ENCODE measurements at regions not wholly inside any gene's neighbourhood (a gene's known extent, or its start where the extent isn't known, plus 50 kb on each side); places are given as distances from the start of the nearest gene placed in this dataset.
"Not testable (repeated sequence)": the region's sequence is repeated elsewhere in the genome, so short reads cannot be mapped to it uniquely, and the experiment has no call there.

DNA sequence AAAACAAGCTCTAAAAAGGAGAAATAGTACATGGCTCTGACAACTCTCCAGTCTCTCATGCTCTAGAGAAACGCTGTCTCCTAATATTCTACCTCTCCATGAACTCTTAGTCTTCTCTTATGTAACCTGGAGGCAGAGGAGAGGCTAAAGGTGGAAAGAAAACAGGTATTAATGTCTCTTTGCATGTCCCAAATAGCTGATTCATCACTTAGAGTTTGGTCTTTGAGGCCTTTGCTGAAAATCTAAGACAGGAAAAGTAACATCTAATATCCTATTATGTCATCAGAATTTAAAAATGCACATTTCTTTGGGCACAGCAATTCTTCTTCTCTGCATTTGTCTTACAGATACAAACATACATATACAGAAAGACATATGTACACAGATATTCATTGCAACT is 127.2 kb downstream of the DHRS2 start:
- no peaks in the 10 kb centered on the region for H3K36me3 ChIP-seq
- WGBS, 5 donors: 70 to 92% (median 79%) methylated on average over 1 of the region's 1 CpG
- H3K4me3 ChIP-seq: no peak overlapping the region
- intact Hi-C loops (cut with DNase I; ENCODE audit: low total_unique reads): no loop called here
- H3K27me3 ChIP-seq: no peaks in the 10 kb centered on the region
- no peak overlapping the region for H3K27ac ChIP-seq
- no peaks in the 10 kb centered on the region for H3K4me1 ChIP-seq
- no peak for DNase-seq
- TF ChIP-seq POLR2A (IDR thresholded peaks at IDR 0.05) (no peak), EP300 (IDR thresholded peaks at IDR 0.05) (no peak), POLR2AphosphoS5 (IDR thresholded peaks at IDR 0.05) (no peak)
- TF ChIP-seq, protein P1, sequence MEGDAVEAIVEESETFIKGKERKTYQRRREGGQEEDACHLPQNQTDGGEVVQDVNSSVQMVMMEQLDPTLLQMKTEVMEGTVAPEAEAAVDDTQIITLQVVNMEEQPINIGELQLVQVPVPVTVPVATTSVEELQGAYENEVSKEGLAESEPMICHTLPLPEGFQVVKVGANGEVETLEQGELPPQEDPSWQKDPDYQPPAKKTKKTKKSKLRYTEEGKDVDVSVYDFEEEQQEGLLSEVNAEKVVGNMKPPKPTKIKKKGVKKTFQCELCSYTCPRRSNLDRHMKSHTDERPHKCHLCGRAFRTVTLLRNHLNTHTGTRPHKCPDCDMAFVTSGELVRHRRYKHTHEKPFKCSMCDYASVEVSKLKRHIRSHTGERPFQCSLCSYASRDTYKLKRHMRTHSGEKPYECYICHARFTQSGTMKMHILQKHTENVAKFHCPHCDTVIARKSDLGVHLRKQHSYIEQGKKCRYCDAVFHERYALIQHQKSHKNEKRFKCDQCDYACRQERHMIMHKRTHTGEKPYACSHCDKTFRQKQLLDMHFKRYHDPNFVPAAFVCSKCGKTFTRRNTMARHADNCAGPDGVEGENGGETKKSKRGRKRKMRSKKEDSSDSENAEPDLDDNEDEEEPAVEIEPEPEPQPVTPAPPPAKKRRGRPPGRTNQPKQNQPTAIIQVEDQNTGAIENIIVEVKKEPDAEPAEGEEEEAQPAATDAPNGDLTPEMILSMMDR (IDR thresholded peaks at IDR 0.05): no peak
- no peaks in the 10 kb centered on the region for H3K9me3 ChIP-seq

DNA sequence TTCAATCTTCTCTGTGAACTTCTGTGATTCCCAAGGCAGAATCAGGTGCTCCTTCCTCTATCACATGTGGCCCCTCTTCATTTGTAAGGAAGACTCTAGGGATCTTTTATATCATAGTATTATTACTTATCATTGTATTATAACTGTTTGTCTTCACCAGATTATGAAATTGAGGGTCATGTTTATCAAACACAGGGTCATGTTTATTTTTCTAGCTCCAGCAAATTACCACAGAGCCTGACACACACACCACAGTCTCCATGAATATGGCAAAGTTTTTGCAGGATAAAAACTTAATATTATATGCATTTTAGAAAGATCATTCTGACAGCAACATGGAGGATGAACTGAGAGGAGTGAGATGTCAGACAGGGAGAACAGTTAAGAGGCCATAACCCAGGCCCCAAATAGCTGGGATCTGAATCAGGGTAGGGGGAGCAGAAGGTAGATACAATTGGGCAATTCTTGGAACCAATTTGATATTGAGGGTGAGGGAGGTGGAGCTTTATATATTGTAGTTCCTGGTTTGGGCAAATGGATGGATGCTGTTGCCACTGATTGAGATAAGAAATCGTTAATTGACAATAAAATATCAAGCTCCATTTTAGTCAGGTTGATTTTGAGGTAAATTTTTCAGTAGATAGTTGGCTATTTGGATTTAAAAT is 130.7 kb downstream of the DHRS2 start:
- H3K9me3 ChIP-seq: no peaks in the 10 kb centered on the region
- no peak overlapping the region for H3K4me3 ChIP-seq
- intact Hi-C loops (cut with DNase I; ENCODE audit: low total_unique reads): no loop called here
- no peaks in the 10 kb centered on the region for H3K36me3 ChIP-seq
- H3K4me1 ChIP-seq: no peaks in the 10 kb centered on the region
- no peak for DNase-seq
- H3K27ac ChIP-seq: no peak overlapping the region
- 0 to 27% (median 23%) methylated on average over 1 of the region's 1 CpG for WGBS, 5 donors
- no peak for TF ChIP-seq EP300 (IDR thresholded peaks at IDR 0.05)
- TF ChIP-seq POLR2AphosphoS5 (IDR thresholded peaks at IDR 0.05): no peak
- TF ChIP-seq POLR2A (IDR thresholded peaks at IDR 0.05): no peak
- TF ChIP-seq, protein P1 (IDR thresholded peaks at IDR 0.05): no peak
- no peaks in the 10 kb centered on the region for H3K27me3 ChIP-seq

DNA sequence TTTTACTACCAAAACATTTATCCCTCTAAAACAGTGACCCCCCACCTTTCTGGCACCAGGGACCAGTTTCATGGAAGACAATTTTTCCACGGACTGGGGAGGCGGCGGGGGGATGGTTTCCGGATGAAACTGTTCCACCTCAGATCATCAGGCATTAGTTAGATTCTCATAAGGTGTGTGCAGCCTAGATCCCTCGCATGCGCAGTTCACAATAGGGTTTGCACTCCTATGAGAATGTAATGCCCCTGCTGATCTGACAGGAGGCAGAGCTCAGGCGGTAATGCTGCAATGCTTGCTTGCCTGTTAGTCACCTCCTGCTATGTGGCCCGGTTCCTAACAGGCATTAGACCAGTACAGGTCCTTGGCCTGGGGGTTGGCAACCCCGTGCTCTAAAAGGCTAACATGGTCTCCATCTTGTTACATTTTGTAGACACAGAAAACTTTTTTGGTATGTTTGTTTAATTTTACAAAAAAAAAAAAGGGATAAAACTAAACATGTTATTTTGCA is 133.1 kb downstream of the DHRS2 start:
- intact Hi-C loops (cut with DNase I; ENCODE audit: low total_unique reads); H3K4me1 ChIP-seq; H3K27me3 ChIP-seq; H3K36me3 ChIP-seq; H3K27ac ChIP-seq; H3K4me3 ChIP-seq; H3K9me3 ChIP-seq; DNase-seq: not testable (repeated sequence)
- WGBS, 5 donors: 77 to 91% (median 79%) methylated on average over 9 of the region's 9 CpGs

DNA sequence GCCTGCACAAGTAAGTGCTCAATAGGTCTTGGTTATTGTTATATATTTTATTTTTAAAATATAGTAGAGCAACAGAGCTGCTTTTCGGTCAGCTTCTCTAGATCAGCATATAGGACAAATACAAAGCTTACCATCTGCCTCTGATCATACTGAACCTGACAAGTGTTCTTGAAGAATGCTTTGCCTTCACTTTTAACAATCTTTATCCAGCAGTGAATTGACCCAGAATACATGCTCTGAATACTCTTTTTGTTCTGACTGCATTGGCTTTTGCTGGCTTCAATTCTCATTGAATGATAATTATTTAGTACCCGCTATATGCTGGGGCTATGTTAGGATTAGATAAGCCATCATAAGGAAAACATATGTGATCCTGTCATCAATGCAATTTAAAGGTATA is 137.8 kb downstream of the DHRS2 start:
- Histone ChIP-seq H3K4me1 (no peaks in the 10 kb centered on the region), H3K4me3 (no peak overlapping the region), H3K36me3 (no peaks in the 10 kb centered on the region), H3K27ac (no peak overlapping the region), H3K9me3 (no peaks in the 10 kb centered on the region), H3K27me3 (peaks cover 0 to 6% (median 0%) of the 10 kb centered on the region in 3 donors)
- DNase-seq: no peak
- intact Hi-C loops (cut with DNase I; ENCODE audit: low total_unique reads): no loop called here
- 64 to 73% (median 73%) methylated on average over 2 of the region's 2 CpGs for whole genome bisulfite sequencing, 5 donors
- TF ChIP-seq, protein P1 (IDR thresholded peaks at IDR 0.05): no peak
- TF ChIP-seq EP300 (IDR thresholded peaks at IDR 0.05) (no peak), POLR2AphosphoS5 (IDR thresholded peaks at IDR 0.05) (no peak), POLR2A (IDR thresholded peaks at IDR 0.05) (no peak)

DNA sequence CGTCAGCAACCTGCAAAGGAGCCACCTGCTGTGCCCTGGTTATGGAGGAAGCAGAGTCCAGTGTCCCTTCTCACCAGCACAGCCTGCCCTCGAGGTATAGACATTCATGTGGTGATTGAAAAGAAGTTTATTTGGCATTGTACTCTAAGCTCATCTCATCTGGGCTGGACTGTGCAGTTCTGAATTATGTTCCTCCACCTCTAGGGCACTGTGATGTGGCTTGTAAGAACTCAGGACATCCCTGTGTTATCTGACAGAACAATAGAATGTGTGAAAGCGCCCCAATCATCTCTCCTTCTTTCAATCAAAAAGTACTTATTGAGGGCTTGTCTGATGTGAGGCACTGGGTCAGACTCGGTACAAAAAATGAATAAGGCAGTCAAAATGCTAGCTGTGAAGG is 140.1 kb downstream of the DHRS2 start:
- TF ChIP-seq EP300 (IDR thresholded peaks at IDR 0.05) (no peak), POLR2AphosphoS5 (IDR thresholded peaks at IDR 0.05) (no peak), POLR2A (IDR thresholded peaks at IDR 0.05) (no peak)
- TF ChIP-seq, protein P1 (IDR thresholded peaks at IDR 0.05): no peak
- Histone ChIP-seq H3K27me3 (peaks cover 0 to 6% (median 0%) of the 10 kb centered on the region in 3 donors), H3K4me3 (no peak overlapping the region), H3K36me3 (no peaks in the 10 kb centered on the region), H3K4me1 (no peaks in the 10 kb centered on the region), H3K27ac (no peak overlapping the region), H3K9me3 (no peaks in the 10 kb centered on the region)
- no peak for DNase-seq
- WGBS, 5 donors: 52 to 61% (median 54%) methylated on average over 4 of the region's 4 CpGs
- intact Hi-C loops (cut with DNase I; ENCODE audit: low total_unique reads): no loop called here

All from stomach (tissue), 8 donors.